D341Med (cell line): ENCODE measurements at regions not wholly inside any gene's neighbourhood (a gene's known extent, or its start where the extent isn't known, plus 50 kb on each side); places are given as distances from the start of the nearest gene placed in this dataset.

Source experiments
- DNase-seq: peaks from one replicate; pipeline ENCODE4 v3.0.0; 2012; ENCODE audit warnings: low spot score

DNA sequence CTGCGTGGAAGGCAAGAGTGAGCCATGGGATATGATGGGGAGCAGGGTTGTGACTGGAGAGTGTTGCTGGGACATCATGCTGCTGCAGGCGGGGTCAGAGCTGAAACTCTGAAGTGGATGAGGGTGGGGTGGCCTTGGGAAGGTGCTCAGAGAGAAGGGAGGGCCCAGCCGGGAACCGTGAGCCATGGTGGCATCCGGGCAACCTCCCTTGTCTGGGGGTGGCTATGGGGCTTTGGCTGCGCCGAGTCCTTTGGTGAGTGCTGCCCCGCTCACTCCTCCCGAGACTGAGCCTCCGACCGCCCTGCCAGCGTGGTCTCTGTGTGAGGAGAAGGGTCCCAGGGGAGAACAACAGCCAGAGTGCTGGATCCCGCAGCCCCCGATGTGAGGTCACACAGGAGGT lies 632.0 kb downstream of the BRD1 start:
- no peak for DNase-seq

DNA sequence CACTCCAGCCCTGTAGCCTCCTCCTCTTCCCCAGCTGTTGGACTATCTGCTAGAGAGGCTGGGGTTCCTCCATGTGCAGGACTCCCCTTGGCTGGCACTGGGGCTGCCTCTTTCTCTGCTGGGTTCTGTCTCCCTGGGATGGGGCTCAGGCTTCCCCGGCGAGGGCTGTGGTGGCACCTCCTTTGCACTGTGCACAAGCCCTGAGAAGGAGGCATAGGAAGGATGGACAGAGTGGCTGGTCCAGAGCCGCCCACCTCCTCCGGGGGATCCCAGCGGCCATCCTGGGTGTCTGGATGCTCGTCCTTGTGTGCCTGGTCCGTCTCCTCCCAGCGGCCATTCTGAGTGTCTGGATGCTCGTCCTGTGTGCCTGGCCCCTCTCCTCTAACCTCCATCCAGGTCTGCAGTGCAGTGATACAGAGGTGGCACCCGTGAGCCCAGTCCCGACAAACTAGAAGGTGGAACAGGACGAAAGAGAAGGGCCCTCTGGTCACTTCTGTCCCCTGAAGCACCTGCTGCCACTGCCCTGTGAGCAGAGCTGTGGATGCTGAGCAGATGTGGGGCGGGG lies 633.7 kb downstream of the BRD1 start:
- no peak for DNase-seq

DNA sequence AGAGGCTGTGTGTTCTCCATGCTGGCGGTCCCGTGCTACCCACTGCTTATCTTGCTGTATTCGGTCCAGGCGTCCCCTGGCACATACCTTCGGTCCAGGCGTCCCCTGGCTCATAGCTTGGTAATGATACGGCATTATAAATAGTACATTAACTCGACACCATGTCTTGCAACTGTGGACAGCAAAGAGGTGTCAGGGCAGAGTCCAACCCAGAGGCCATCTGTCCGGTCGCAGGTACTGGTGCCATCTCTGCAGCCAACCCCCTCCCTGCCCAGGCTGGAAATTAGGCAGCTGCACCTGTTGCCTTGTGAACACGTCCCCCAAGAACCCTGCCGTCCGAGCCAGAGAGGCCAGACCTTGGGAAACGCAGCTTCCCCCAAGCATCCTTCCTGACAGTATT lies 634.3 kb downstream of the BRD1 start:
- DNase-seq, result no peak

DNA sequence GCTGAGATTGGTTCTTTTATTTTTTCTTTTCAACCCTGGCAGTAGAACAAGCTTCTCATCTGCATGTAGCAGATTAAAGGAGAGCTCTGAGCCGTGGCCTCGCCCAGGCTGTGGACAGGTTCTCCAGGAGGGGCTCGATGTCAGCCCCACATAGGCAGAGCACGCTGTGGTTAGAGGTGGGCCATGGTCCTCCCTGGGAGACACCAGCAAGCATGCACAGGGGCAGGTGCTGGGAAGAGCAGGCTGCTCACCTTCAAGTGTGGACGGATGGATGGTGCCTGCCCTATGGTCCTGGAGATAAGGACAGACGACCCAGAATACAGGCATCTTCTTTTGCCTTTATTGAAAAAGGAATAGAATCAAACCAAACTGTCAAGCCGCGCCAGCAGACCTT lies 634.8 kb downstream of the BRD1 start:
- DNase-seq, result no peak

DNA sequence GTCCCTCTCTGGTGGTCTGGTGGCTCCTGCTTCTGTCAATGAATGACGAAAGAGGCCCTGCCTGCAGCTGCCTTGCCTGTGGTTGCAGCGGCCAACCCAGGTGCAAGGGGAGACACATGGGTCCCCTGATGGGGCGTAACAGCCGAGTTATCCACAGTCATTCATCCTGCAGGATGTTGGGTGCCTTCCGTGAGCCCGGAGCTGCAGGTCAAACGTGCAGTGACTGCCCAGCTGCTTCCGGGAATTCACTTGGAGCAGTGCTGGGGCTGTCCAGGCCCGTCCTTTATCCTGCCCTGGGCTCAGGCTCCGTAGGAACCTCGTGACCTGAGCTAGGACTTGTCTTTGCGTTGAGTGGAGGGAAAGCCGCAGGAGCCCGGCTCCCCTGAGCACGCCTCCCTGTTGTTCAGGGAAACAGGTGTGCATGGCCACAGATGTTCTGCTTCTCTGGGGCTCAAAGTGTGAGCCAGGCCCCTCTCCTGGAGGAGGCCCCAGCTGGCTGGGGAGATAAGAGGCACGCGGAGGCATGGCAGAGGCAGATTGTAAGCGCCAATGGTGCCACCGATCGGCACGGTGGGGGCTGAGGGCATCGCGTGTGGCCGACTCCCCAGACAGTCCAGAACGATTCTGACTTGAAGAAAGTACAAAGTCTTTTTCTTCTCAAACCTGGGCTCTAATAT lies 635.4 kb downstream of the BRD1 start:
- DNase-seq, result no peak

DNA sequence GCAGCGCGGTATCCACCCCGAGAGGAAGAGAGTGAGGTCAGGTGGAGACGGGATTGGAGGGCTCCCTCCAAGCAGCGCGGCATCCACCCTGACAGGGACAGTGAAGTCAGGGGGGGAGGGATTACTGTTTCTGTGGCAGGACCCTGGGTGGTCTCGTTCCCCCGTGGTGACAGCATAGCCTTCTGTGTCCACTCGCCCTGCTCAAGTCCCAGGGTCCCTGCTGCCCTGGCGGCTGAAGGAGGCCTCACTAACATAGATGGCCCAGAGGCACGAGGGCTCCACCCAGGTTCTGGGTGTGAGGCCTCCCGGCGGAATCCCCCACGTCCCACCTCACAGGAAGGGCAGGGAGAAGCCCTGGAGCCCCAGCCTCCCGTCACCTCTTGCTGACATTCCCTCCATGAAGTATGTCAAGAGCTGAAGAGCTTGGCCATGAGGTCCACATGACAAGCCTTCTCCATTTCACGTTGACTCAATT lies 636.1 kb downstream of the BRD1 start:
- DNase-seq, result no peak

DNA sequence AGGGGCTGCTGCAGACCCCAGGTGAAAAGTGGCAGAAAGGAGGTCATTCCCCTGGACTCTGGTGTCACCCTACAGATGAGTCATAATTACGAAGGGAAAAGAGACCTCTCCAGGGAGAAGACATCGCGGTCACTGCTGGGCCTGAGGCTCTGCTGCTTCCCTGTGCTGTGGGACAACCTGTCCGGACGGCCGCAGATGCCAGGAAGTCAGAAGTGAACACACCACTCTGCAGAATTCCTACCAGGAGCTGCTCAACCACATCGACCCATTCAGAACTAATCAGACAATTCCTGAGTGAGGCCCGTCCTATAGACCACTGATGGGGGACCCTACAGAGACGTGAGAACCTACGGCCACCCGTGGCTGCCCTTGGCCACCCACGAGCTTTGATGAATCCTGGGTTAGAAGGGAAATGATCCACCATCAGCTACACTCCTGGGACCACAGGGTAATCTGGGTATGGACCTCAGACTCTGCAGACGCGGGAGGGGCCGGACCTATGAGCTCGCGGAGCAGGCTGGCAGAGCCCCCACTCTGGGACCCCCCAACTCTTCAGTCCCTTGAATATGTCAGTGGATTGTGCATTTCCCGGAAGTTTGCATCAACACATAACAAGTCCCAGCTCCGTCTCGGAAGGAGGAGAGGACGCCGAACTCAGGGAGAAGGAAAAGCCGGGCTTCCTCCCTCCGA lies 636.7 kb downstream of the BRD1 start:
- no peak for DNase-seq

DNA sequence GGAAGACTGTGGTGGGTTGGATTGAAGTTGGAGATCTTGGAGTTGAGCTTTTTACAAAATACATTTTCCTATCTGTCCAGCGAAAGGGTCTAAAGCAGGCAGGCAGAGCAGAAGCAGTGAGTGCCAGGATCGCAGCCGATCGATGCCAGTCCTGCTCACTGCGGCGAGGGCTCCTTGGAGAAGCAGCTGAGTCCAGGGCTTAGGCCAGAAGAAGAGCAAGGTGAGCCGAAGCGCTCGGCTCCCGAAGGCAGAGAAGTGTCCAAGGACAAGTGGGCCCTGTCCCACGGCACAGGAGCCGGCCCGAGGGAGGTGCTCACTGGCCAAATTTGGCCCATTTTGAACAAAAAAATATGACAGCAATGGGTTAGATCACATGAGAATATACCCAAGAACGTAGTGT lies 637.8 kb downstream of the BRD1 start:
- no peak for DNase-seq

DNA sequence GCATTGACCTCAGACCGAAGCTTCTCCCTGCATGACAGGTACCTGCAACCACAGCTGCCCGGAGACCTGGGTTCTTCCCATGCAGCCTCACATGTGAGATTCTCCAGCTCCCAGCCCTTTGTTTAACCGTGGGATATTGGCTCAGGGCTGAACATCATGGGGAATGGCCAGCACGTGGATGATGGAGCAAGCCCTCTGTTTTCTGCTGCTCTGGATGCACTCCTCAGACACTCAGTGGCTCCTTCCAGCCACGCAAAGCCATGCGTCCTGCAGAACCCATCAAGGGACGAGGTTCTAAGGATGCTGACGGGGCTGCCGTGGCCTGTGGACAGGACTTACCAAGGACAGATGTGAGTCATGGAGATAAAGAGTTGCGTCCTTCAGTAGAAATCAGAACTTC lies 639.1 kb downstream of the BRD1 start:
- no peak for DNase-seq

DNA sequence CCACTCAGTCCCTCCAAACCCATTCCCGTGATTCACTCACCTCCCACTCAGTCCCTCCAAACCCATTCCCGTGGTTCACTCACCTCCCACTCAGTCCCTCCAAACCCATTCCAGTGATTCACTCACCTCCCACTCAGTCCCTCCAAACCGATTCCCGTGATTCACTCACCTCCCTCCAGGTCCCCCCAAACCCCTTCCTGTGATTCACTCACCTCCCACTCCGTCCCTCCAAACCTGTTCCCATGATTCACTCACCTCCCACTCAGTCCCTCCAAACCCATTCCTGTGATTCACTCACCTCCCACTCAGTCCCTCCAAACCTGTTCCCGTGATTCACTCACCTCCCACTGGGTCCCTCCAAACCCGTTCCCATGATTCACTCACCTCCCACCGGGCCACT lies 639.6 kb downstream of the BRD1 start:
- DNase-seq, result no peak

DNA sequence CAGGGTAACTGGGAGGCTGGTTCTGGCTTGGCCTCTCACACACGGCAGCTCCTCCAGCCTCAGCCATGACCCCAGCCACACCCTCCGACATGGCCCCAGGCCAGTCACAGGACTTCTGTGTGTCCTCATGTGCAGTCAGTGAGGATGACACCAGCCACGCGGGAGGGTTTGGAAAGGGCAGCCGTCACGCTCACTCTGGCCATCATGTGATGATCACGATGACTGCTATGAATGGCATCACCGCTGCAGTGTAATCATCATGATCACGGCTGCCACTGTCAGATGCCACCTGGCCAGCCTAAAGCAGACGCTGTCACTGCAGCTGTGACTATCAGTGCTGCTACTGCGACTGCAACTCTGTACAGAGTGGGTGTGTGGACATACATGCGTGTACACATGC lies 640.9 kb downstream of the BRD1 start:
- no peak for DNase-seq

DNA sequence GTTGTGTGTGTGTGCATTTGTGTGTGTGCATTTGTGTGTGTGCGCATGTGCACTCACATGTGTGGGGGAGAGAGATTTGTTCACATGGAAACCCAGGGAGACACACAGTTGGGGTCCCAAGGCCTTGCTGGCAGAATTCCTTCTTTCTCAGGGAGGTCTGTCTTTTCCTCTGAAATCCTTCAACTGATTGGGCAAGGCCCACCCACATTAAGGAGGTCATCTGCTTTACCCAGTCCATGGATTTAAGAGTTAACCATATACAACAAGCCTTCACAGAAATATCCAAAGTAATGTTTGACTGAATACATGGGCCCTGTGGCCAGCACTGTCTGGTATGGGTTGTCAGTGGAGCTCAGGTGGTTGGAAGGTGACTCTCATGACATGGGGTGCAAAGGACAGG lies 641.4 kb downstream of the BRD1 start:
- no peak for DNase-seq

DNA sequence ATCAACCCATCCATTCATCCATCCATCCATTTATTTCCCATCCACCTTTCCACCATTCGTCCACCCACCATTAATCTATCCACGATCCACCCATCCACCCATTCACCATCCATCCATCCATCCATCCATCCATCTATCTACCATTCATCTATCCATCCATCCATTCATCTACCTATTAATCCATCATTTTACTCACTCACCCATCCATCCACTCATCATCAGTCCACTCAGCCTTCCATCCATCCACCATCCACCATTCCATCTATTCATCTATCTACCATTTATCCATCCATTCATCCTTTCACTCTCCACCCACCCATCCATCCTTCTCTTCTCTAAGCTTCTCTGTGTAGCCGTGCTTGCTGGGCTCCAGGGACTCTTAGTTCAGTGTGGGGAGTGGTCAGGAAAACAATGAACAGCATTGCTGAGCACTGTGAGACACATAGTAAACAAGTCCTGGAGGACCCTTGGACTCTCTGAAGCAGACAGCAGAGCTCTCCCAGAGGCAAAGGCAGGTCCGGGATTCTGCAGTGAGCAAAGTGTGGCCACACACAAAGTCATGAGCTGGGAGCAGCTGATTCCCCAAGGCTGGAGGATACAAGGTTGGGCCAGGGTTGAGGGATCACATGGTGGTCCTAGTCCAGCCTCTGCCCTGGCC lies 642.2 kb downstream of the BRD1 start:
- DNase-seq, result no peak

DNA sequence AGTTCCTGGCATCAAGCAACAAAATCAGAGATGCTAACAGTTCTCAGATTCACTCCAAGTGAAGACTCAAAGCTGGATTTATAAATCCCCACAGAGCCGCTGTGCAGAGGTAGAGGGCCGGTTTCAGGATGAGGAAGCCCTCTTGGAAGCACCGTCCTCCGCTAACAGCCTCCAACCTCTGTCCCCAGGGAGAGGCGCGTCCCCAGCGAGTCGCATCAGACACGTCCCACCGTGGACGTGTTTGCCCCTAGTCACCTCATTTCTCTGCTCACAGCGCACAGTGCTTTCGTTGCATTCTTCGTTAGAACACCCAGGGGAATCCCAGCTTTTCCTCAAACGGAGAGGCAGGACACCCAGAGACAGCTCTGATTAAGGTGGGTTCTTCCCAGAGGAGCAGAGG lies 642.9 kb downstream of the BRD1 start:
- no peak for DNase-seq

DNA sequence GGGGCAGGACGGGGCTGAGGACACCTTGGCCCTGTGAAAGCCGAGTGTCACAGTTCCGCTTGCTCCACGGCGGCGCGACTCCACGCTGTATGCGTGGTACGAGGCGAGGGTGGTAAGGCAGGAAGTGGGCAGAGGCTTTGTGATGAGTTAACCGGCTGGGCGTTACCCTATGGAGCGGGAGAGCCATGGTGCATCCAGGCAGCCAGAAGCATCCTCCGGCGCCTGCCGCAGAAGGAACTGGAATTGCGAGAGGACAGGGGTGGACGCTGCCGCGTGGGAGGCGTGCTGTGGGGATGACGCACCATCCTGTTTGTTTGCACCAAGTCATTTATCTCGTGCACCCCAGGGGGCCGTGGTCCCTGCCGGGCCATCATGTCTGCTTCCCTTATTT lies 643.9 kb downstream of the BRD1 start:
- DNase-seq, result no peak

DNA sequence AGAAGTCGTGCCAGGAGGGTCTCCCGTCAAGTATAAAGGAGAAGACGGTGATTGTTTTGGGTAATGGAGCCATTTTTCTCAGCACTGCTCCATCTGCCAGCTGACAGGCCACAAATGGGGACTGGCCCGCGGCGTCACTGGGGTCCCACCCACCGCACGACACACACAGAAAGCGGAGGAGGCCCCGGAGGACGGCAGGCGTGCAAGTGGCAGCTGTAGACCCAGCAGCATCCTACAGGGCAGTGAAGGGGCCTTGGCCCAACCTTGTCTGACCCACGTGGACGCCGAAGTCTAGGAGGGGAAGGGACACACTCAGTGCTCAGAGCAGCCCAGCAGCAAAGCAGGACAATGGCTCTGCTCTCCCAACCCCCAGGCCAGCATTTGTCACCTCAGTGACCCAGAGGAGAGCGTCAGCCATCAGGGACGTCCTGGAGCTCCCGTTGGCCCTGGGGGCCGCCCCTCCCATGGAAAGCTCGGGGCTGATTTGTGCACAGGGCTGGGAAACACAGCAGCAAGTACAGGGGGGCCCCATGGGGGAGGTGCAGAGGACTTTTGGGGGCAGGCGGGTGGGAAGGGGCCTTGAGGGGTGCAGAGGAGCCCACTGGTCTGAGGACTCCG lies 644.4 kb downstream of the BRD1 start:
- DNase-seq, result no peak

DNA sequence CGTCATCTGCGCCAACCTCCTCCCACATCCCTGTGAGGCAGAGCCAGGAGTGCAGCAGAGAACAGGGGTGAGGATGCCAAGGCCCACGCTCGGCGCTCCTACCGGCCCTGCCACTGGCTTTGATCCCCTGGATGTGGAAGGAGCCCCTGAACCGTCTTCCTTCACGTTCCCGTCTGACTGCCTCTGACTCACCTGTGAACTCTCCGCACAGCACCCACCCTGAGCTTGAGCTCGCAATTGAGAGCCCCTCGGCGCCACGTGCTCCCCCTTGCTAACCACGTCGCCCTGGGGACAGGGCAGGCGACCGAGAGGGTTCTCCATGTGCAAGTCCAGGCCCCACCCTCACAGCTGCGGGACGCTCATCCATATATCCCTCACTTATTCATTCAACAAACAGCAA lies 645.3 kb downstream of the BRD1 start:
- no peak for DNase-seq

DNA sequence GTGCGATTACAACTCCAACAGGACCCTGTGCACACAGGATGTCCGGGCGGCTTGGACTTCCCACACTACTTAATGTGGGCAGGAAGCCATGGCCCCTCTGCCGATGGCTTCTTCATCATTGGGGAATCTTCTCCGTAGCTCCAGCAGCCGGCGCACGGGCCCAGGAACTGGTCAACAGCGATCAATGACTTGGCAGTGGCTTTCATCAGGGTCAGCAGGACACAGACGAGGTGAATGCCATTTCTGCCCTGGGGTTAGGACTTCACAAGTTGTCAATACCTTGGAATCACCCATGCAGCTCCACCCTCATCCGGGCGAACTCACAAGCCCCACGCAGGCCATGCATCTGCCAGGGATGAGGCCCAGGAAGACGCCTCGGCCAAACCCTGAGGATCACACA lies 645.7 kb downstream of the BRD1 start:
- DNase-seq, result no peak

DNA sequence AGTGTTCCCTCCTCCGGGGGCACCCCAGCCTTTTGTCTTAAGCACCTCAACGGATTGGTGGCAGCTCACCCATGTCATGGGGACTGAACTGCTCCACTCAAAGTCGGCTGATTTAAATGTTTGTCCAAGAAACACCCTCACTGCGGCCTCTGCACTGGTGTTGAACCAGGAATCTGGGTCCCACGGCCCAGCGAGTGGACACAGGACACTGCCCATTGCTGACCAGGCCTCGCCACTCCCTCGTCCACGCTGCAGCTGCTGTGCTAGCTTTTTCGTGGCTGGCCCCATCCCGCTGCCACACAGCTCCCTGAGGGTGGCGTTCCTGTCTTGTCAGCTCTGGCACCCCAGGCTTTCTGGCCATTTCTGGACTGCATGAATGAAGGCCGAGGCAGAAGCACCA lies 646.2 kb downstream of the BRD1 start:
- no peak for DNase-seq

DNA sequence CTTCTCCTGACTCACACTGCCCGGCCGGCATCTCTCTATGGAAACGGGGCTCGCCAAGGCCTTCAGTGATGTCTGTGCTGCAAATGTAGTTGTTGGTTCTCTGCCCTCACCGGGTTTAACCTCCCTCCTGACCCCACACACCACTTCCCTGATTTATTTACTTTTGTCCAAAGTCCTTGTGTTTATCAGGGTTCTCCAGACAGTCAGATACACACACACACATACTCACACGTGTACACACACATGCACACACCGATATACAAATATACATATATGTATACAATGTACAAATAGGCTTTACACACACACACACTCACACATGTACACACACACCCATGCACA lies 647.0 kb downstream of the BRD1 start:
- no peak for DNase-seq

DNA sequence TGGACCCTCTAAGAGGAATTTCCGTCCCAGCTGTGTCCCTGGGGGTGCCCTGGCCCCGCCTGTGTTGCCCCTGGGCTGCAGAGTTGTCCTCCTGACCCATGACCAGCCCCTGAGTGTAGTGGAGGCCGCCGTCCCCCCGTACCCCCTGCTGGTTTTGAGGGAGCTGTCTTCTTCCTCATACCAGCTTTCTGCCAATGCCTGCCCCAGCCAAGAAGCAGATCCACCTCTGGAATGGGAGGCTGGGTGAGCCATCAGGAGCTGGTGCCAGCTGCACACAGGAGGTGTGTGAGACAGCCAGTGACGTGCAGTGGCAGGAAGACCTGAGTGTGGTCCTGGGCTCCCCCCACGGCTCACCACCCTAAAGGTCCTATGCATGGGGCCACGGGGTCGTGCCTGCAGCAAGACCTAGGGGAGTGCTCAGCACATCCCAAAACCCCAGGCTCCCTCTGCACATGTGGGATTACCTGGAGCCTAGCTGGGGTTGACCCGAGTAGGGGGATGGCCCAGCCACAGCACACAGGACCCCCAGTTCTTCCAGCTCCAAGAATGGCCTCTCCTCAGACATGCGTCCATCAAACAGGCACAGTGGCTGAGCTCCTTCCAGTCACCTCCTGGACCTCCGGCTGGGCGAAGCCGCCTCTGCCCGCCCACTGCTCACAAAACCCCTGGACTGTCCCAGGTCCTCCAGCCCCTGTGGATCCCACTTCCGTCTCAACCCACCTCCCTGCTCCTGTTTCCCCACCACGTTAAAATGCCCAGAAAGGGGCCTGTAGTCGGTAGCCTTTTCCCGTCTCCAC lies 647.6 kb downstream of the BRD1 start:
- no peak for DNase-seq

DNA sequence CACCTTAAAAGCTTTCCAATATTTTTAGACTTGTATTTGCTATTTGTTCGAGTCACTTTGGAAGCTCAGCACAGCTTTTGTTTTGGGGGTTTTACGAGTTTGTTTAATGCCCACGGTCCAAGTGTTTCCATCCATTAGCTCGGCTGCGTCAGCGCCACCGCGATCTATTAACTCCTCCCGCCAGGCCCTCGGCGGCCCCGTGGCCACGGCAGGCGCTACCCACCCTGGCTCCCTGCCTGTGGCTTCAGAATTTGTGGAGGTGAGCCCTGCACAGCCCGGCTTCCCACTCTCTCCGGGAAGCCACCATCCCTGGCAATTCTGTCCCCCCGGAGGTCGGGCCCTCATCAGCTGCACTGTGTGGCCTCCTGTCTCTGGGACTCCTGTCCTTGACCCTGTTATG lies 648.5 kb downstream of the BRD1 start:
- DNase-seq, result no peak
